Neuron (in vitro differentiated cells): ENCODE measurements at regions not wholly inside any gene's neighbourhood (a gene's known extent, or its start where the extent isn't known, plus 50 kb on each side); places are given as distances from the start of the nearest gene placed in this dataset.

ENCODE experiments used
- H2AFZ ChIP-seq: one replicate; pipeline ENCODE4 v1.6.1; 2013; ENCODE audit warnings: low read depth, mild to moderate bottlenecking, inconsistent platforms, low read length, moderate library complexity
- H3K27me3 ChIP-seq: one replicate; pipeline ENCODE4 v1.6.1; 2013; ENCODE audit warnings: low read length; ENCODE audit not compliant: insufficient read depth
- H3K36me3 ChIP-seq: one replicate; pipeline ENCODE4 v1.6.1; 2013; ENCODE audit warnings: low read length; ENCODE audit not compliant: insufficient read depth
- H3K4me1 ChIP-seq: one replicate; pipeline ENCODE4 v1.6.1; 2013; ENCODE audit warnings: low read length; ENCODE audit not compliant: insufficient read depth
- H3K4me3 ChIP-seq: 2 replicates; pipeline ENCODE4 v1.5.1; 2013; ENCODE audit warnings: mild to moderate bottlenecking, low read length, moderate library complexity
- H3K9me3 ChIP-seq: one replicate; pipeline ENCODE4 v1.6.1; 2013; ENCODE audit warnings: low read length

GRCh38 chr16:80337786-80338185, 203.0 kb upstream of the DYNLRB2 start:
- Histone ChIP-seq H3K27me3 (no peaks in the 10 kb centered on the region), H3K4me1 (no peaks in the 10 kb centered on the region), H3K4me3 (no peak overlapping the region), H2AFZ (no peak overlapping the region), H3K36me3 (no peaks in the 10 kb centered on the region), H3K9me3 (no peaks in the 10 kb centered on the region)

- Histone ChIP-seq H3K36me3 (no peaks in the 10 kb centered on the region), H2AFZ (no peak overlapping the region), H3K4me1 (no peaks in the 10 kb centered on the region), H3K27me3 (no peaks in the 10 kb centered on the region), H3K9me3 (no peaks in the 10 kb centered on the region), H3K4me3 (no peak overlapping the region)
Measured at GRCh38 chr16:80330803-80331202, 210.0 kb upstream of the DYNLRB2 start.

- no peaks in the 10 kb centered on the region for H3K36me3 ChIP-seq
- H3K4me3 ChIP-seq, result no peak overlapping the region
- H3K27me3 ChIP-seq, result no peaks in the 10 kb centered on the region
- H2AFZ ChIP-seq, result no peak overlapping the region
- no peaks in the 10 kb centered on the region for H3K9me3 ChIP-seq
- no peaks in the 10 kb centered on the region for H3K4me1 ChIP-seq
Measured at GRCh38 chr16:80330150-80330549, 210.6 kb upstream of the DYNLRB2 start.

- no peak overlapping the region for H2AFZ ChIP-seq
- H3K4me1 ChIP-seq, result peaks cover 3% of the 10 kb centered on the region
- H3K27me3 ChIP-seq, result no peaks in the 10 kb centered on the region
- no peaks in the 10 kb centered on the region for H3K9me3 ChIP-seq
- no peak overlapping the region for H3K4me3 ChIP-seq
- H3K36me3 ChIP-seq, result no peaks in the 10 kb centered on the region
Measured at GRCh38 chr16:80327740-80328139, 213.1 kb upstream of the DYNLRB2 start.

- no peaks in the 10 kb centered on the region for H3K9me3 ChIP-seq
- no peak overlapping the region for H3K4me3 ChIP-seq
- peaks cover 3% of the 10 kb centered on the region for H3K4me1 ChIP-seq
- H3K36me3 ChIP-seq, result no peaks in the 10 kb centered on the region
- no peaks in the 10 kb centered on the region for H3K27me3 ChIP-seq
- no peak overlapping the region for H2AFZ ChIP-seq
Measured at GRCh38 chr16:80324371-80324770, 216.4 kb upstream of the DYNLRB2 start.

GRCh38 chr16:80323808-80324195, 217.0 kb upstream of the DYNLRB2 start:
- Histone ChIP-seq H2AFZ (no peak overlapping the region), H3K4me1 (peaks cover 3% of the 10 kb centered on the region), H3K36me3 (no peaks in the 10 kb centered on the region), H3K4me3 (no peak overlapping the region), H3K27me3 (no peaks in the 10 kb centered on the region), H3K9me3 (no peaks in the 10 kb centered on the region)

GRCh38 chr16:80323187-80323807, 217.5 kb upstream of the DYNLRB2 start:
- no peak overlapping the region for H2AFZ ChIP-seq
- no peaks in the 10 kb centered on the region for H3K27me3 ChIP-seq
- no peaks in the 10 kb centered on the region for H3K36me3 ChIP-seq
- H3K4me1 ChIP-seq, result peaks cover 3% of the 10 kb centered on the region
- H3K4me3 ChIP-seq, result no peak overlapping the region
- H3K9me3 ChIP-seq, result no peaks in the 10 kb centered on the region

- H3K36me3 ChIP-seq, result no peaks in the 10 kb centered on the region
- no peak overlapping the region for H3K4me3 ChIP-seq
- no peaks in the 10 kb centered on the region for H3K9me3 ChIP-seq
- H2AFZ ChIP-seq, result no peak overlapping the region
- peaks cover 3% of the 10 kb centered on the region for H3K4me1 ChIP-seq
- H3K27me3 ChIP-seq, result no peaks in the 10 kb centered on the region
Measured at GRCh38 chr16:80319181-80319580, 221.6 kb upstream of the DYNLRB2 start.

- no peaks in the 10 kb centered on the region for H3K36me3 ChIP-seq
- H3K9me3 ChIP-seq, result no peaks in the 10 kb centered on the region
- no peaks in the 10 kb centered on the region for H3K4me1 ChIP-seq
- H3K4me3 ChIP-seq, result no peak overlapping the region
- no peaks in the 10 kb centered on the region for H3K27me3 ChIP-seq
- H2AFZ ChIP-seq, result no peak overlapping the region
Measured at GRCh38 chr16:80318107-80318506, 222.7 kb upstream of the DYNLRB2 start.

- no peak overlapping the region for H2AFZ ChIP-seq
- H3K4me3 ChIP-seq, result no peak overlapping the region
Measured at GRCh38 chr16:80317599-80318037, 223.2 kb upstream of the DYNLRB2 start.

GRCh38 chr16:80317116-80317515, 223.7 kb upstream of the DYNLRB2 start:
- no peak overlapping the region for H3K4me3 ChIP-seq
- no peaks in the 10 kb centered on the region for H3K27me3 ChIP-seq
- H3K4me1 ChIP-seq, result no peaks in the 10 kb centered on the region
- no peak overlapping the region for H2AFZ ChIP-seq
- H3K36me3 ChIP-seq, result no peaks in the 10 kb centered on the region
- H3K9me3 ChIP-seq, result no peaks in the 10 kb centered on the region

More at GRCh38 chr16:80317599-80318037, 223.2 kb upstream of the DYNLRB2 start:
- no peaks in the 10 kb centered on the region for H3K27me3 ChIP-seq
- H3K36me3 ChIP-seq, result no peaks in the 10 kb centered on the region
- H3K4me1 ChIP-seq, result no peaks in the 10 kb centered on the region
- H3K9me3 ChIP-seq, result no peaks in the 10 kb centered on the region

GRCh38 chr16:80314042-80314441, 226.8 kb upstream of the DYNLRB2 start:
- no peaks in the 10 kb centered on the region for H3K27me3 ChIP-seq
- no peak overlapping the region for H3K4me3 ChIP-seq
- H3K9me3 ChIP-seq, result no peaks in the 10 kb centered on the region
- no peaks in the 10 kb centered on the region for H3K4me1 ChIP-seq
- H2AFZ ChIP-seq, result no peak overlapping the region
- no peaks in the 10 kb centered on the region for H3K36me3 ChIP-seq

GRCh38 chr16:80309178-80309577, 231.6 kb upstream of the DYNLRB2 start:
- H3K4me3 ChIP-seq, result no peak overlapping the region
- no peaks in the 10 kb centered on the region for H3K27me3 ChIP-seq
- no peaks in the 10 kb centered on the region for H3K36me3 ChIP-seq
- H3K4me1 ChIP-seq, result no peaks in the 10 kb centered on the region
- no peak overlapping the region for H2AFZ ChIP-seq
- H3K9me3 ChIP-seq, result no peaks in the 10 kb centered on the region

GRCh38 chr16:80305410-80305809, 235.4 kb upstream of the DYNLRB2 start:
- Histone ChIP-seq H3K9me3 (no peaks in the 10 kb centered on the region), H2AFZ (no peak overlapping the region), H3K36me3 (no peaks in the 10 kb centered on the region), H3K4me1 (no peaks in the 10 kb centered on the region), H3K27me3 (no peaks in the 10 kb centered on the region), H3K4me3 (no peak overlapping the region)
